Sigmoid colon (tissue), 6 donors: ENCODE measurements at regions not wholly inside any gene's neighbourhood (a gene's known extent, or its start where the extent isn't known, plus 50 kb on each side); places are given as distances from the start of the nearest gene placed in this dataset.
"Not testable (repeated sequence)": the region's sequence is repeated elsewhere in the genome, so short reads cannot be mapped to it uniquely, and the experiment has no call there.

Experiments used
- DNase-seq: peaks from one replicate; pipeline ENCODE4 v3.0.0-alpha.2; 2019
- H3K27ac ChIP-seq, 4 donors: fragments of 200-600 bp; sonication (generic); one replicate each; pipeline ENCODE4 v1.5.1; 2016 to 2019; ENCODE audit warnings: mild to moderate bottlenecking in 1 of 4
- H3K27me3 ChIP-seq, 3 donors: fragments of 200-600 bp; sonication (generic); one replicate each; pipeline ENCODE4 v1.5.1; 2019; ENCODE audit warnings: mild to moderate bottlenecking in 1 of 3
- H3K36me3 ChIP-seq, 4 donors: fragments of 200-600 bp; sonication (generic); one replicate each; pipeline ENCODE4 v1.5.1; 2016 to 2019
- H3K4me1 ChIP-seq, 4 donors: fragments of 200-600 bp; sonication (generic); one replicate each; pipeline ENCODE4 v1.5.1; 2017 to 2019
- H3K4me3 ChIP-seq, 4 donors: fragments of 200-600 bp; sonication (generic); one replicate each; pipeline ENCODE4 v1.5.1; 2017 to 2019; ENCODE audit warnings: mild to moderate bottlenecking in 2 of 4, moderate library complexity in 1 of 4
- H3K9me3 ChIP-seq, 4 donors: fragments of 200-600 bp in 3 of 4; sonication (generic) in 3 of 4; one replicate each; pipeline versions ENCODE4 v1.5.1 to v1.6.1; 2013 to 2019
- CTCF ChIP-seq, 4 experiments: fragments of 450-650 bp in 3 of 4; fragments of 200-600 bp in 1 of 4; IDR thresholded peaks; one replicate each; pipeline ENCODE4 v1.5.1; 2016 to 2019; ENCODE audit warnings: antibody characterized with exemption in 4 of 4, mild to moderate bottlenecking in 3 of 4, moderate library complexity in 2 of 4
- EP300 ChIP-seq, 4 donors: sonication (generic); formaldehyde crosslinking; IDR thresholded peaks; one replicate each; pipeline ENCODE4 v1.6.1; 2017; ENCODE audit warnings: antibody characterized with exemption in 4 of 4
- POLR2A ChIP-seq, 2 donors: fragments of 450-650 bp; IDR thresholded peaks; one replicate each; pipeline ENCODE4 v1.6.1; 2016; ENCODE audit warnings: antibody characterized with exemption in 2 of 2, mild to moderate bottlenecking in 2 of 2, moderate library complexity in 2 of 2
- POLR2AphosphoS5 ChIP-seq, 4 donors: sonication (generic); formaldehyde crosslinking; IDR thresholded peaks; one replicate each; pipeline ENCODE4 v1.6.1; 2017; ENCODE audit warnings: antibody characterized with exemption in 4 of 4
- WGBS, 2 donors: extraction: QIAGEN DNeasy Blood & Tissue Kit; methylation state at CpG; one replicate each; pipeline ENCODE4 v1.1.7; 2013; 5-methylcytosine and 5-hydroxymethylcytosine counted together
- intact Hi-C: fragments of 100-400 bp; cut with DNase I; formaldehyde crosslinking; loops from one replicate; pipeline ENCODE4 v1.15.1; 2023
- donor health status: healthy with polysubstance abuse.
- donor health status: healthy.

GRCh38 chr18:75970212-75970611, 524.8 kb downstream of the ZNF516 start:
- Histone ChIP-seq H3K36me3 (no peaks in the 10 kb centered on the region), H3K9me3 (no peaks in the 10 kb centered on the region), H3K4me3 (no peak overlapping the region), H3K27ac (no peak overlapping the region), H3K27me3 (no peaks in the 10 kb centered on the region), H3K4me1 (no peaks in the 10 kb centered on the region)
- intact Hi-C loops, result no loop called here
- no peak for DNase-seq
- TF ChIP-seq EP300 (IDR thresholded peaks at IDR 0.05) (no peak), POLR2A (IDR thresholded peaks at IDR 0.05) (no peak), POLR2AphosphoS5 (IDR thresholded peaks at IDR 0.05) (no peak), CTCF (IDR thresholded peaks at IDR 0.05) (no peak)
- 91 to 92% methylated on average over 13 of the region's 13 CpGs for WGBS, 2 donors

DNA sequence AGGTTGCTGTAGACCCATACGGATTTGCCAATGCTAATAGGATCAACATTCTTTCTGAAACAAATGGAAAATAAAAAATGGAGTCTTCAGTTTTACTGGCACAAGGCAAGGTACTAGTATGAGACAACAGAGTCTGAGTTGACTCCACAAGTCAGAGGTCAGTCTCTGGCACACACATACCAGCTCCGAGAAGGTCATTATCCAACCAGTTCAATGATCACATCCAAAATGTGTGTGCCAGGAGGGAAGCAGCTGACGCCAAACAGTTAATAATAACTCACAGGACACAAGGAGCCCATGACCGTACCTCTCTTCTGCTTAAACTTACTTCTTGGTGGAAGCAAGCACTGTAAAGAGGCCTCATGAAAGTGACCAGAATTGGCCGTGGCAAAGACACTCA, 528.6 kb downstream of the ZNF516 start:
- WGBS, 2 donors, result 80 to 90% methylated on average over 5 of the region's 5 CpGs
- intact Hi-C loops, result no loop called here
- Histone ChIP-seq H3K4me1 (no peaks in the 10 kb centered on the region), H3K4me3 (no peak overlapping the region), H3K27me3 (no peaks in the 10 kb centered on the region), H3K9me3 (no peaks in the 10 kb centered on the region), H3K27ac (no peak overlapping the region), H3K36me3 (no peaks in the 10 kb centered on the region)
- TF ChIP-seq POLR2A (IDR thresholded peaks at IDR 0.05), result no peak
- TF ChIP-seq EP300 (IDR thresholded peaks at IDR 0.05), result no peak
- TF ChIP-seq CTCF (IDR thresholded peaks at IDR 0.05), result no peak
- no peak for TF ChIP-seq POLR2AphosphoS5 (IDR thresholded peaks at IDR 0.05)
- no peak for DNase-seq

DNA sequence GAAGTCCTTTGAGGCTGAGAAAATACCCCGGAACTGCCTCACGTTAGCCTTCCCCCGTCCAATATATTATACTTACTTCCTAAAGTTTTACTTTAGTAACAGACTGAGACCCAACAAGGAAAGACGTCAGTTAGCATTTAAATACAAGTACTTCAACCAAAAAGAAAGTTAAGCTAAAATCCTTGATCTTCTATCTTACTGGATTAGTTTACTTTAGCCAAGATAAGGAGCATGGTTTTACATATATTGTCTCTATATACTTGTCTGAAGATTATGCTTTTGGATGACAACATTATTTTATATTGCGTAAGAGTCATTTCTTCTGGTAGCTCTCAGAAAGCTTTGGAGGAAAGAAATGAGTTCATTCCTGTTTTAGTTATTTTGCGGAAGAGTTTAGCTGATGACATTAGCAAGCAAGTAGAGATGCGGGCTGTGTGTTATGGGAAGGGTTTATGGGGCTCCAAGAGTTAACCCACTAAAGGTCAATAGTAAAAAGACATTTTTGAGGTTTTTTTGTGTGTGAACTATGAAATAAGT, 532.9 kb downstream of the ZNF516 start:
- Histone ChIP-seq H3K4me1 (no peaks in the 10 kb centered on the region), H3K36me3 (no peaks in the 10 kb centered on the region), H3K27me3 (no peaks in the 10 kb centered on the region), H3K27ac (no peak overlapping the region), H3K9me3 (no peaks in the 10 kb centered on the region), H3K4me3 (no peak overlapping the region)
- no peak for DNase-seq
- intact Hi-C loops, result no loop called here
- no peak for TF ChIP-seq CTCF (IDR thresholded peaks at IDR 0.05)
- TF ChIP-seq POLR2AphosphoS5 (IDR thresholded peaks at IDR 0.05), result no peak
- TF ChIP-seq EP300 (IDR thresholded peaks at IDR 0.05), result no peak
- TF ChIP-seq POLR2A (IDR thresholded peaks at IDR 0.05), result no peak
- 84 to 88% methylated on average over 7 of the region's 7 CpGs for WGBS, 2 donors

GRCh38 chr18:75960356-75960755, 532.9 kb upstream of the SMIM21 start:
- H3K27ac ChIP-seq, H3K4me3 ChIP-seq, DNase-seq, H3K4me1 ChIP-seq, H3K27me3 ChIP-seq, intact Hi-C loops, H3K36me3 ChIP-seq, H3K9me3 ChIP-seq: not testable (repeated sequence)
- WGBS, 2 donors, result 94% methylated on average over 4 of the region's 4 CpGs

GRCh38 chr18:75959150-75959549, 531.6 kb upstream of the SMIM21 start:
- H3K27me3 ChIP-seq, result no peaks in the 10 kb centered on the region
- DNase-seq, result no peak
- TF ChIP-seq CTCF (IDR thresholded peaks at IDR 0.05), result no peak
- TF ChIP-seq POLR2A (IDR thresholded peaks at IDR 0.05), result no peak
- TF ChIP-seq POLR2AphosphoS5 (IDR thresholded peaks at IDR 0.05), result no peak
- TF ChIP-seq EP300 (IDR thresholded peaks at IDR 0.05), result no peak
- no peaks in the 10 kb centered on the region for H3K36me3 ChIP-seq
- no peaks in the 10 kb centered on the region for H3K4me1 ChIP-seq
- H3K4me3 ChIP-seq, result no peak overlapping the region
- H3K27ac ChIP-seq, result no peak overlapping the region
- H3K9me3 ChIP-seq, result peaks cover 0 to 4% (median 0%) of the 10 kb centered on the region in 4 donors
- intact Hi-C loops, result no loop called here
